MM.1S (cell line): ENCODE measurements at regions not wholly inside any gene's neighbourhood (a gene's known extent, or its start where the extent isn't known, plus 50 kb on each side); places are given as distances from the start of the nearest gene placed in this dataset.

Experiments used
- CTCF ChIP-seq: fragments of 300-600 bp; sonication (generic); IDR thresholded peaks from 2 replicates; pipeline ENCODE4 v1.5.1; 2016; ENCODE audit warnings: antibody characterized with exemption, low read length, mixed read lengths
- EZH2 ChIP-seq: fragments of 300-600 bp; sonication (generic); optimal IDR thresholded peaks from 2 replicates; pipeline ENCODE3; 2017; ENCODE audit warnings: low read depth, mild to moderate bottlenecking, antibody characterized with exemption, low read length, mixed read lengths
- EZH2phosphoT487 ChIP-seq: fragments of 300-600 bp; sonication (generic); IDR thresholded peaks from 2 replicates; pipeline ENCODE4 v1.6.1; 2018; ENCODE audit warnings: antibody characterized with exemption, low read length

GRCh38 chr2:175707322-175707721 lies 294.7 kb downstream of the LNPK start:
- TF ChIP-seq CTCF (no peak), EZH2 (no peak), EZH2phosphoT487 (no peak)
